ENCODE measurements at regions not wholly inside any gene's neighbourhood (a gene's known extent, or its start where the extent isn't known, plus 50 kb on each side); places are given as distances from the start of the nearest gene placed in this dataset.

GRCh38 chr21:34022627-34023335, 50.6 kb upstream of the MRPS6 start:
- TF ChIP-seq POLR2A (IDR thresholded peaks at IDR 0.05), result no peak
- TF ChIP-seq POLR2AphosphoS5 (IDR thresholded peaks at IDR 0.05), result no peak
- TF ChIP-seq CTCF (IDR thresholded peaks at IDR 0.05), result no peak
- WGBS, result 53% methylated on average over 3 of the region's 3 CpGs
- Histone ChIP-seq H3K4me3 (no peak overlapping the region), H3K27ac (no peak overlapping the region), H3K27me3 (replicated peaks; ENCODE audit: insufficient read depth) (no peaks in the 10 kb centered on the region), H3K36me3 (no peaks in the 10 kb centered on the region), H3K9me3 (no peaks in the 10 kb centered on the region), H3K4me1 (replicated peaks) (no peaks in the 10 kb centered on the region)
- DNase-seq (ENCODE audit: low spot score), result no peak
- intact Hi-C loops (cut with DNase I), result no loop called here

- 91% methylated on average over 2 of the region's 2 CpGs for WGBS
- no peaks in the 10 kb centered on the region for H3K27me3 ChIP-seq (replicated peaks; ENCODE audit: insufficient read depth)
- DNase-seq (ENCODE audit: low spot score), result no peak
- TF ChIP-seq POLR2AphosphoS5 (IDR thresholded peaks at IDR 0.05) (no peak), CTCF (IDR thresholded peaks at IDR 0.05) (no peak), POLR2A (IDR thresholded peaks at IDR 0.05) (no peak)
- intact Hi-C loops (cut with DNase I), result no loop called here
- H3K9me3 ChIP-seq, result no peaks in the 10 kb centered on the region
- H3K4me1 ChIP-seq (replicated peaks), result no peaks in the 10 kb centered on the region
- no peak overlapping the region for H3K4me3 ChIP-seq
- no peak overlapping the region for H3K27ac ChIP-seq
- no peaks in the 10 kb centered on the region for H3K36me3 ChIP-seq
These were observed 51.7 kb upstream of the MRPS6 start for GRCh38 chr21:34021726-34022125.

GRCh38 chr21:34020983-34021553, 52.3 kb upstream of the MRPS6 start:
- H3K27ac ChIP-seq, result no peak overlapping the region
- no peaks in the 10 kb centered on the region for H3K36me3 ChIP-seq
- 96% methylated on average over 4 of the region's 4 CpGs for WGBS
- TF ChIP-seq CTCF (IDR thresholded peaks at IDR 0.05) (no peak), POLR2A (IDR thresholded peaks at IDR 0.05) (no peak), POLR2AphosphoS5 (IDR thresholded peaks at IDR 0.05) (no peak)
- no peaks in the 10 kb centered on the region for H3K27me3 ChIP-seq (replicated peaks; ENCODE audit: insufficient read depth)
- intact Hi-C loops (cut with DNase I), result no loop called here
- no peak overlapping the region for H3K4me3 ChIP-seq
- no peak for DNase-seq (ENCODE audit: low spot score)
- no peaks in the 10 kb centered on the region for H3K4me1 ChIP-seq (replicated peaks)
- H3K9me3 ChIP-seq, result no peaks in the 10 kb centered on the region

- Histone ChIP-seq H3K4me3 (no peak overlapping the region), H3K4me1 (replicated peaks) (no peaks in the 10 kb centered on the region), H3K27ac (no peak overlapping the region), H3K9me3 (no peaks in the 10 kb centered on the region), H3K36me3 (no peaks in the 10 kb centered on the region), H3K27me3 (replicated peaks; ENCODE audit: insufficient read depth) (no peaks in the 10 kb centered on the region)
- intact Hi-C loops (cut with DNase I), result no loop called here
- WGBS, result 33% methylated on average over 6 of the region's 6 CpGs
- DNase-seq (ENCODE audit: low spot score), result no peak
- no peak for TF ChIP-seq CTCF (IDR thresholded peaks at IDR 0.05)
- TF ChIP-seq POLR2AphosphoS5 (IDR thresholded peaks at IDR 0.05), result no peak
- TF ChIP-seq POLR2A (IDR thresholded peaks at IDR 0.05), result no peak
These were observed 53.2 kb upstream of the MRPS6 start for GRCh38 chr21:34020005-34020847.
